ENCODE measurements at regions not wholly inside any gene's neighbourhood (a gene's known extent, or its start where the extent isn't known, plus 50 kb on each side); places are given as distances from the start of the nearest gene placed in this dataset.

- Histone ChIP-seq H3K9ac (ENCODE audit: low read length) (no peak overlapping the region), H3K27me3 (ENCODE audit: control insufficient read depth in 1 of 2, insufficient read depth in 2 of 2, low read length in 2 of 2) (no peaks in the 10 kb centered on the region), H3K36me3 (ENCODE audit: insufficient read depth, low read length) (no peaks in the 10 kb centered on the region), H3K9me3 (ENCODE audit: low read length) (no peaks in the 10 kb centered on the region), H3K4me3 (ENCODE audit: low read depth in 1 of 2, low read length in 2 of 2) (no peak overlapping the region), H3K4me1 (ENCODE audit: insufficient read depth, low read length) (peaks cover 6% of the 10 kb centered on the region), H3K27ac (ENCODE audit: low read depth, low read length) (no peak overlapping the region)
These were observed 325.9 kb downstream of the RPS6KC1 start for GRCh38 chr1:213376862-213377372.

- Histone ChIP-seq H3K9ac (ENCODE audit: low read length) (no peak overlapping the region), H3K4me3 (ENCODE audit: low read depth in 1 of 2, low read length in 2 of 2) (no peak overlapping the region), H3K27me3 (ENCODE audit: control insufficient read depth in 1 of 2, insufficient read depth in 2 of 2, low read length in 2 of 2) (no peaks in the 10 kb centered on the region), H3K27ac (ENCODE audit: low read depth, low read length) (no peak overlapping the region), H3K4me1 (ENCODE audit: insufficient read depth, low read length) (peaks cover 6% of the 10 kb centered on the region), H3K36me3 (ENCODE audit: insufficient read depth, low read length) (no peaks in the 10 kb centered on the region), H3K9me3 (ENCODE audit: low read length) (no peaks in the 10 kb centered on the region)
These were observed 329.8 kb downstream of the RPS6KC1 start for GRCh38 chr1:213380865-213381264.

GRCh38 chr1:213381572-213382084 is 330.6 kb downstream of the RPS6KC1 start:
- Histone ChIP-seq H3K27me3 (ENCODE audit: control insufficient read depth in 1 of 2, insufficient read depth in 2 of 2, low read length in 2 of 2) (no peaks in the 10 kb centered on the region), H3K27ac (ENCODE audit: low read depth, low read length) (no peak overlapping the region), H3K4me3 (ENCODE audit: low read depth in 1 of 2, low read length in 2 of 2) (peak overlapping the region; percentile 38 to 46), H3K9ac (ENCODE audit: low read length) (no peak overlapping the region), H3K36me3 (ENCODE audit: insufficient read depth, low read length) (no peaks in the 10 kb centered on the region), H3K9me3 (ENCODE audit: low read length) (no peaks in the 10 kb centered on the region), H3K4me1 (ENCODE audit: insufficient read depth, low read length) (peaks cover 6% of the 10 kb centered on the region)

- H3K9ac ChIP-seq (ENCODE audit: low read length): no peak overlapping the region
- no peaks in the 10 kb centered on the region for H3K36me3 ChIP-seq (ENCODE audit: insufficient read depth, low read length)
- H3K4me1 ChIP-seq (ENCODE audit: insufficient read depth, low read length): peaks cover 6% of the 10 kb centered on the region
- no peak overlapping the region for H3K4me3 ChIP-seq (ENCODE audit: low read depth in 1 of 2, low read length in 2 of 2)
- H3K27ac ChIP-seq (ENCODE audit: low read depth, low read length): no peak overlapping the region
- H3K27me3 ChIP-seq (ENCODE audit: control insufficient read depth in 1 of 2, insufficient read depth in 2 of 2, low read length in 2 of 2): no peaks in the 10 kb centered on the region
- no peaks in the 10 kb centered on the region for H3K9me3 ChIP-seq (ENCODE audit: low read length)
These were observed 332.4 kb downstream of the RPS6KC1 start for GRCh38 chr1:213383465-213383864.

GRCh38 chr1:213385201-213385600 is 334.2 kb downstream of the RPS6KC1 start:
- H3K9me3 ChIP-seq (ENCODE audit: low read length): no peaks in the 10 kb centered on the region
- H3K36me3 ChIP-seq (ENCODE audit: insufficient read depth, low read length): no peaks in the 10 kb centered on the region
- no peak overlapping the region for H3K4me3 ChIP-seq (ENCODE audit: low read depth in 1 of 2, low read length in 2 of 2)
- peaks cover 6% of the 10 kb centered on the region for H3K4me1 ChIP-seq (ENCODE audit: insufficient read depth, low read length)
- H3K9ac ChIP-seq (ENCODE audit: low read length): no peak overlapping the region
- H3K27ac ChIP-seq (ENCODE audit: low read depth, low read length): no peak overlapping the region
- H3K27me3 ChIP-seq (ENCODE audit: control insufficient read depth in 1 of 2, insufficient read depth in 2 of 2, low read length in 2 of 2): no peaks in the 10 kb centered on the region

- H3K36me3 ChIP-seq (ENCODE audit: insufficient read depth, low read length): no peaks in the 10 kb centered on the region
- H3K27ac ChIP-seq (ENCODE audit: low read depth, low read length): no peak overlapping the region
- no peaks in the 10 kb centered on the region for H3K27me3 ChIP-seq (ENCODE audit: control insufficient read depth in 1 of 2, insufficient read depth in 2 of 2, low read length in 2 of 2)
- no peak overlapping the region for H3K9ac ChIP-seq (ENCODE audit: low read length)
- no peaks in the 10 kb centered on the region for H3K9me3 ChIP-seq (ENCODE audit: low read length)
- H3K4me1 ChIP-seq (ENCODE audit: insufficient read depth, low read length): peaks cover 6% of the 10 kb centered on the region
- no peak overlapping the region for H3K4me3 ChIP-seq (ENCODE audit: low read depth in 1 of 2, low read length in 2 of 2)
These were observed 334.8 kb downstream of the RPS6KC1 start for GRCh38 chr1:213385806-213386324.

- Histone ChIP-seq H3K4me3 (ENCODE audit: low read depth in 1 of 2, low read length in 2 of 2) (no peak overlapping the region), H3K9me3 (ENCODE audit: low read length) (no peaks in the 10 kb centered on the region), H3K4me1 (ENCODE audit: insufficient read depth, low read length) (no peaks in the 10 kb centered on the region), H3K9ac (ENCODE audit: low read length) (no peak overlapping the region), H3K36me3 (ENCODE audit: insufficient read depth, low read length) (no peaks in the 10 kb centered on the region), H3K27me3 (ENCODE audit: control insufficient read depth in 1 of 2, insufficient read depth in 2 of 2, low read length in 2 of 2) (no peaks in the 10 kb centered on the region), H3K27ac (ENCODE audit: low read depth, low read length) (no peak overlapping the region)
These were observed 336.5 kb downstream of the RPS6KC1 start for GRCh38 chr1:213387380-213388015.

- H3K27me3 ChIP-seq (ENCODE audit: control insufficient read depth in 1 of 2, insufficient read depth in 2 of 2, low read length in 2 of 2): no peaks in the 10 kb centered on the region
- H3K4me1 ChIP-seq (ENCODE audit: insufficient read depth, low read length): no peaks in the 10 kb centered on the region
- H3K4me3 ChIP-seq (ENCODE audit: low read depth in 1 of 2, low read length in 2 of 2): no peak overlapping the region
- no peaks in the 10 kb centered on the region for H3K9me3 ChIP-seq (ENCODE audit: low read length)
- H3K27ac ChIP-seq (ENCODE audit: low read depth, low read length): no peak overlapping the region
- no peaks in the 10 kb centered on the region for H3K36me3 ChIP-seq (ENCODE audit: insufficient read depth, low read length)
- no peak overlapping the region for H3K9ac ChIP-seq (ENCODE audit: low read length)
These were observed 337.2 kb downstream of the RPS6KC1 start for GRCh38 chr1:213388199-213388598.

GRCh38 chr1:213389061-213389581 is 338.1 kb downstream of the RPS6KC1 start:
- Histone ChIP-seq H3K9ac (ENCODE audit: low read length) (no peak overlapping the region), H3K27me3 (ENCODE audit: control insufficient read depth in 1 of 2, insufficient read depth in 2 of 2, low read length in 2 of 2) (no peaks in the 10 kb centered on the region), H3K9me3 (ENCODE audit: low read length) (no peaks in the 10 kb centered on the region), H3K36me3 (ENCODE audit: insufficient read depth, low read length) (no peaks in the 10 kb centered on the region), H3K4me3 (ENCODE audit: low read depth in 1 of 2, low read length in 2 of 2) (no peak overlapping the region), H3K4me1 (ENCODE audit: insufficient read depth, low read length) (no peaks in the 10 kb centered on the region), H3K27ac (ENCODE audit: low read depth, low read length) (no peak overlapping the region)

- Histone ChIP-seq H3K4me3 (ENCODE audit: low read depth in 1 of 2, low read length in 2 of 2) (no peak overlapping the region), H3K36me3 (ENCODE audit: insufficient read depth, low read length) (no peaks in the 10 kb centered on the region), H3K27ac (ENCODE audit: low read depth, low read length) (no peak overlapping the region), H3K4me1 (ENCODE audit: insufficient read depth, low read length) (no peaks in the 10 kb centered on the region), H3K27me3 (ENCODE audit: control insufficient read depth in 1 of 2, insufficient read depth in 2 of 2, low read length in 2 of 2) (no peaks in the 10 kb centered on the region), H3K9ac (ENCODE audit: low read length) (no peak overlapping the region), H3K9me3 (ENCODE audit: low read length) (no peaks in the 10 kb centered on the region)
These were observed 340.4 kb downstream of the RPS6KC1 start for GRCh38 chr1:213391445-213391844.

GRCh38 chr1:213393860-213394259 is 342.8 kb downstream of the RPS6KC1 start:
- H3K4me3 ChIP-seq (ENCODE audit: low read depth in 1 of 2, low read length in 2 of 2): no peak overlapping the region
- H3K27me3 ChIP-seq (ENCODE audit: control insufficient read depth in 1 of 2, insufficient read depth in 2 of 2, low read length in 2 of 2): no peaks in the 10 kb centered on the region

GRCh38 chr1:213394837-213395236 is 343.8 kb downstream of the RPS6KC1 start:
- H3K9ac ChIP-seq (ENCODE audit: low read length): no peak overlapping the region
- no peak overlapping the region for H3K4me3 ChIP-seq (ENCODE audit: low read depth in 1 of 2, low read length in 2 of 2)
- H3K9me3 ChIP-seq (ENCODE audit: low read length): no peaks in the 10 kb centered on the region
- H3K36me3 ChIP-seq (ENCODE audit: insufficient read depth, low read length): no peaks in the 10 kb centered on the region
- H3K27me3 ChIP-seq (ENCODE audit: control insufficient read depth in 1 of 2, insufficient read depth in 2 of 2, low read length in 2 of 2): no peaks in the 10 kb centered on the region
- no peak overlapping the region for H3K27ac ChIP-seq (ENCODE audit: low read depth, low read length)
- H3K4me1 ChIP-seq (ENCODE audit: insufficient read depth, low read length): no peaks in the 10 kb centered on the region

More at GRCh38 chr1:213393860-213394259, 342.8 kb downstream of the RPS6KC1 start:
- Histone ChIP-seq H3K36me3 (ENCODE audit: insufficient read depth, low read length) (no peaks in the 10 kb centered on the region), H3K9ac (ENCODE audit: low read length) (no peak overlapping the region), H3K4me1 (ENCODE audit: insufficient read depth, low read length) (no peaks in the 10 kb centered on the region), H3K27ac (ENCODE audit: low read depth, low read length) (no peak overlapping the region), H3K9me3 (ENCODE audit: low read length) (no peaks in the 10 kb centered on the region)

Measured in muscle layer of colon (tissue), 2 donors.